ENCODE measurements at regions not wholly inside any gene's neighbourhood (a gene's known extent, or its start where the extent isn't known, plus 50 kb on each side); places are given as distances from the start of the nearest gene placed in this dataset.

- H3K27me3 ChIP-seq (ENCODE audit: low read length) = no peaks in the 10 kb centered on the region
- H3K9me3 ChIP-seq (ENCODE audit: insufficient read depth, low read length) = no peaks in the 10 kb centered on the region
- no peaks in the 10 kb centered on the region for H3K36me3 ChIP-seq (ENCODE audit: low read length)
- H3K4me2 ChIP-seq (ENCODE audit: low read depth, low read length, poor library complexity, severe bottlenecking) = no peak overlapping the region
- no peaks in the 10 kb centered on the region for H3F3A ChIP-seq (ENCODE audit: insufficient read depth)
- no peaks in the 10 kb centered on the region for H4K20me1 ChIP-seq (ENCODE audit: low read depth, low read length)
- H3K4me3 ChIP-seq (ENCODE audit: insufficient read depth, low read length, poor library complexity, severe bottlenecking) = no peak overlapping the region
- no peaks in the 10 kb centered on the region for H3K9me2 ChIP-seq (replicated peaks; ENCODE audit: insufficient read depth, low read length)
- H3K79me2 ChIP-seq (ENCODE audit: insufficient read depth, low read length) = no peaks in the 10 kb centered on the region
- H3K27ac ChIP-seq (ENCODE audit: low read depth, low read length) = no peak overlapping the region
- H2AFZ ChIP-seq (ENCODE audit: low read depth, low read length, severe bottlenecking) = no peak overlapping the region
- H3K9ac ChIP-seq (ENCODE audit: low read length) = no peak overlapping the region
- TF ChIP-seq, protein P1, sequence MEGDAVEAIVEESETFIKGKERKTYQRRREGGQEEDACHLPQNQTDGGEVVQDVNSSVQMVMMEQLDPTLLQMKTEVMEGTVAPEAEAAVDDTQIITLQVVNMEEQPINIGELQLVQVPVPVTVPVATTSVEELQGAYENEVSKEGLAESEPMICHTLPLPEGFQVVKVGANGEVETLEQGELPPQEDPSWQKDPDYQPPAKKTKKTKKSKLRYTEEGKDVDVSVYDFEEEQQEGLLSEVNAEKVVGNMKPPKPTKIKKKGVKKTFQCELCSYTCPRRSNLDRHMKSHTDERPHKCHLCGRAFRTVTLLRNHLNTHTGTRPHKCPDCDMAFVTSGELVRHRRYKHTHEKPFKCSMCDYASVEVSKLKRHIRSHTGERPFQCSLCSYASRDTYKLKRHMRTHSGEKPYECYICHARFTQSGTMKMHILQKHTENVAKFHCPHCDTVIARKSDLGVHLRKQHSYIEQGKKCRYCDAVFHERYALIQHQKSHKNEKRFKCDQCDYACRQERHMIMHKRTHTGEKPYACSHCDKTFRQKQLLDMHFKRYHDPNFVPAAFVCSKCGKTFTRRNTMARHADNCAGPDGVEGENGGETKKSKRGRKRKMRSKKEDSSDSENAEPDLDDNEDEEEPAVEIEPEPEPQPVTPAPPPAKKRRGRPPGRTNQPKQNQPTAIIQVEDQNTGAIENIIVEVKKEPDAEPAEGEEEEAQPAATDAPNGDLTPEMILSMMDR (IDR thresholded peaks at IDR 0.05; ENCODE audit: insufficient read depth, low read length, poor library complexity, severe bottlenecking) = no peak
- no peak for TF ChIP-seq EZH2phosphoT487 (conservative IDR thresholded peaks at IDR 0.05; ENCODE audit: low read length)
These were observed 305.8 kb downstream of the AACS start for GRCh38 chr12:125371033-125371432.

DNA sequence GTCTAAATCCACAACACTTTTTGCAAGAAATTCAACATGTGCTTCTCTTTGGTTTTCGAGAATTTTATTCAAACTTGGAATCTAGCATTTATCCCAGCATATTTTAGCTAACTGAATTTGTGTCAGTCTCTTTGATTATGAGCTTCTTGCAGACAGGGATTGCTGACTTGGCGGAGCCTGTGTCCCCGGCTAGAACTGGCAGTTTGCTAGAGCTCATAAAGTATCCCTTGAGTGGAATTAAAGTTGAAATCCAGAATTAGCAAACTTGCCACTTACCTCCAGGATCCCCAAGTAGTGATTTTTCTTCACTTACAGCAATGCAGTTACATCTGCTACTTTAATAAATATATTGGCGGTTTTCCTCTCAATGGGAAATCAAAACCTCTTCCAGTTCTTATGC lies 306.9 kb downstream of the AACS start:
- Histone ChIP-seq H3K36me3 (ENCODE audit: low read length) (no peaks in the 10 kb centered on the region), H3K4me2 (ENCODE audit: low read depth, low read length, poor library complexity, severe bottlenecking) (no peak overlapping the region), H3K9ac (ENCODE audit: low read length) (no peak overlapping the region), H3K27me3 (ENCODE audit: low read length) (no peaks in the 10 kb centered on the region), H3K4me3 (ENCODE audit: insufficient read depth, low read length, poor library complexity, severe bottlenecking) (no peak overlapping the region), H3K27ac (ENCODE audit: low read depth, low read length) (no peak overlapping the region), H3K9me2 (replicated peaks; ENCODE audit: insufficient read depth, low read length) (no peaks in the 10 kb centered on the region), H4K20me1 (ENCODE audit: low read depth, low read length) (no peaks in the 10 kb centered on the region), H3K79me2 (ENCODE audit: insufficient read depth, low read length) (no peaks in the 10 kb centered on the region), H2AFZ (ENCODE audit: low read depth, low read length, severe bottlenecking) (no peak overlapping the region), H3F3A (ENCODE audit: insufficient read depth) (no peaks in the 10 kb centered on the region), H3K9me3 (ENCODE audit: insufficient read depth, low read length) (no peaks in the 10 kb centered on the region)
- no peak for TF ChIP-seq EZH2phosphoT487 (conservative IDR thresholded peaks at IDR 0.05; ENCODE audit: low read length)
- TF ChIP-seq, protein P1 (IDR thresholded peaks at IDR 0.05; ENCODE audit: insufficient read depth, low read length, poor library complexity, severe bottlenecking) = no peak

GRCh38 chr12:125373375-125373774 lies 308.1 kb downstream of the AACS start:
- H3K9me3 ChIP-seq (ENCODE audit: insufficient read depth, low read length) = no peaks in the 10 kb centered on the region
- no peak overlapping the region for H3K4me2 ChIP-seq (ENCODE audit: low read depth, low read length, poor library complexity, severe bottlenecking)
- H3K27me3 ChIP-seq (ENCODE audit: low read length) = no peaks in the 10 kb centered on the region
- H3F3A ChIP-seq (ENCODE audit: insufficient read depth) = no peaks in the 10 kb centered on the region
- no peaks in the 10 kb centered on the region for H3K9me2 ChIP-seq (replicated peaks; ENCODE audit: insufficient read depth, low read length)
- TF ChIP-seq, protein P1 (IDR thresholded peaks at IDR 0.05; ENCODE audit: insufficient read depth, low read length, poor library complexity, severe bottlenecking) = no peak
- no peak for TF ChIP-seq EZH2phosphoT487 (conservative IDR thresholded peaks at IDR 0.05; ENCODE audit: low read length)
- H3K9ac ChIP-seq (ENCODE audit: low read length) = no peak overlapping the region
- no peaks in the 10 kb centered on the region for H3K79me2 ChIP-seq (ENCODE audit: insufficient read depth, low read length)
- H3K27ac ChIP-seq (ENCODE audit: low read depth, low read length) = no peak overlapping the region
- no peaks in the 10 kb centered on the region for H4K20me1 ChIP-seq (ENCODE audit: low read depth, low read length)
- no peak overlapping the region for H3K4me3 ChIP-seq (ENCODE audit: insufficient read depth, low read length, poor library complexity, severe bottlenecking)
- no peaks in the 10 kb centered on the region for H3K36me3 ChIP-seq (ENCODE audit: low read length)
- no peak overlapping the region for H2AFZ ChIP-seq (ENCODE audit: low read depth, low read length, severe bottlenecking)
